ENCODE measurements at regions not wholly inside any gene's neighbourhood (a gene's known extent, or its start where the extent isn't known, plus 50 kb on each side); places are given as distances from the start of the nearest gene placed in this dataset.
"Not testable (repeated sequence)": the region's sequence is repeated elsewhere in the genome, so short reads cannot be mapped to it uniquely, and the experiment has no call there.

DNA sequence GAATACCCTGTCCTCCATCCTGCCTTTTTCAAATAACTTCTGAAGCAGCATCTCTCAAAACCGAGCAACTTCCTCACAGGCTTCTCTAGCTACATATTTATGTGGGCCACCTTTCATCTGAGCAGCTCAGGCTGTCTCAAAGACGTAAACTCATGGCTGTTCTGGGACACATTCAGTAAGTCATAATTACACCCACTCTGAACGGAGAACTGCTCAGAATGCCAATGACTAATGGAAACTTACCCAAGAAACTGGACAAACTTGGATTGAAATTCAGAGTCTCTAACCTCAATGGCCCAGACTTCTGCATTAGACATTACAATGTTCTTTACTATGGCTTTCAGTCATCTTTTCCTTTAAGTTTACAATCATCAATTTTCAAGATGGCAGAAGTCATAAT lies 145.2 kb downstream of the RAD51AP2 start:
- no peak for DNase-seq (ENCODE audit: extremely low read depth, low read depth, low spot score)

DNA sequence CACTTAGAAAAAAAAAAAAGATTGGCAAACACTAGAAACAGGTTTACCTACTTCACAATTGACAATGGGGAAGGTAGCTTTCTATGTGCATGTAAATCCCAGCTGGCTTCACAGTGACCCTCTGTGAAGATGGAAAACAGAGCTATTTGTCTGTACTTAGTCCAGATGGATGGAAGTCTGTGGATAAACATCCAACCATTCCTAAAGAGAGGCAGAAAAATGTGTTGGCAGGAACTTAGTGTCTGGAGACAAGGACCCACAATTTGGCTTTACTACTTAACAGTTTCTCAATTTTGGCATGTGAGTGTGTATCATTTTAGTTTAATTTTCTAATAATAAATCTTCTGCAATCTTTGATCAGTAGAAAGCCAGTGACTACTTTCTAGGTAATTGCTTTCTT lies 154.4 kb downstream of the RAD51AP2 start:
- no peak for DNase-seq (ENCODE audit: extremely low read depth, low read depth, low spot score)

DNA sequence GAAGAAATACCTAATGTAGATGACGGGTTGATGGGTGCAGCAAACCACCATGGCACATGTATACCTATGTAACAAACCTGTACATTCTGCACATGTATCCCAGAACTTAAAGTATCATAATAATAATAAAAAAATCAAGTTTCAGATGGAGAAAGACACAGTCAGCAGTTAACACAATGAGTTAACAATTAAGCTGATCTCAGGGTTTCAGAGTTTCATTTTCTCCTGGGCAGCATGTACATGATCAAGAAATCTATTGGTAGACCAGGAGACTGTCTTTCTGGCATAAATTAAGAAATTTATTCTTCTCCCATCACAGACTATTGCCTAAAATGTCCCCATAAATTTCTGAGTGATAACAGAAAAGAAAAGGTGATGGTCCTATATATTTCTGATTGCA lies 155.3 kb downstream of the RAD51AP2 start:
- no peak for DNase-seq (ENCODE audit: extremely low read depth, low read depth, low spot score)

DNA sequence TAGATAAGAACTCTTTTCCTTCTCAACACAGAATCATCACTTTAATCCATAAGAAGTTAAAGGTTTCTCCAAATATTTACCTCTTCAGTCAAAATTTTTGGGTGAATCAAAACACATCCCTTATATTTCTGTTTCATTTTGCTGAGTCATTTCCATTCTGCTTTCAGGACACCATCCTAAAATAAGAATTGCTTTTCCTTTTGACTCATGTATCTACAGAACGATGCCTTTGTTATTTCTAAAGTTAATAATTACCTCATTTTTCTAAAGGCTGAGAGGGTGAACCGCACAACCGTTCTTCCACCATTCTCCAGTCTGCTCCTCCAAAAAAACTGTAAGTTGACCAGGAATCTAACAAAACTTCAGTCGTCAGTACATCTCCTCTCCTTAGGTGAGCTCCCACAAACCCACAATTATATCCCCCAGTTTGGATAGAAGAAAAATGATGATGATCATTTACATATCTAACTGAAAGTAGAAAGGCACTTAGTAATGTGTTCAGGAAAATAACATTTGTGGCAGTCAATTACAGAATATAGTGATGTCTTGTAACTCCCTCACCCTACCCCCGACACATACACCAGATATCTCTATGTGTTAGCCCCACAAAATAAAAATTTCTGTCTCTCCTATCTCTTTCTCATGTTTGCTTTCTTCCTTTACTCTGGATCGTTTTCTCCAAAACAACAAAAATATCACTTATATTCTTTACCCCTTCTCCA lies 162.5 kb downstream of the RAD51AP2 start:
- DNase-seq (ENCODE audit: extremely low read depth, low read depth, low spot score), result no peak

DNA sequence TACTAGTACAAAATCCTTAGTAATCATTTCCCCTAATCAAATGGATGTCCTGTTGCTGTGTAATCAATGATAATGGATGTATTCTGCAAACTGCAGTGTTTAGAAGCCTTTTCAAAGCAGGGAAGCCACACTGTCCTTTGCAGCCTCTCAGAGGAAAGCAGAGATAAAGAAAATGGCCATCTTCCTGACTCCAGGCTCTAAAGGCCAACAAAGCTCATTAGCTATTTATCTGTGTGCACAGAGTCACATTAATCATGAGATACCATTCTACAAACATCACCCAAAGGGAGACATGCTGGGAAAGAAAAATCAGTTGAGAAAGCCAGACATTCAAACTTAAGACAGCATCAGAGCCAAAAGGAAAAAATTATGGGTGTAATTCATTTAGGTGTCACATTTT lies 165.0 kb downstream of the RAD51AP2 start:
- no peak for DNase-seq (ENCODE audit: extremely low read depth, low read depth, low spot score)

DNA sequence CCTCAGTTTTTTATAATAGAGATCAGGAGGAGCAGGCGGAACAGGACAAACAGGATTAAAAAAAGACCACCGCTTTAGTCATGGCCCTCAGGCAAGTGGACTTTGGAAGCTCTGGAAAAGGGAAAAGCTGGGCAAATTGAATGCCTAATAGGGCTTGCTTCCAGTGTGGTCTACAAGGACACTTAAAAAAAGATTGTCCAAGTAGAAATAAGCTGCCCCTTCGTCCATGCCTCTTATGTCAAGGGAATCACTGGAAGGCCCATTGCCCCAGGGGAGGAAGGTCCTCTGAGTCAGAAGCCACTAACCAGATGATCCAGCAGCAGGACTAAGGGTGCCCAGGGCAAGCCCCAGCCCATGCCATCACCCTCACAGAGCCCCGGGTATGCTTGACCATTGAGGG lies 175.5 kb downstream of the RAD51AP2 start:
- DNase-seq (ENCODE audit: extremely low read depth, low read depth, low spot score), result not testable (repeated sequence)

DNA sequence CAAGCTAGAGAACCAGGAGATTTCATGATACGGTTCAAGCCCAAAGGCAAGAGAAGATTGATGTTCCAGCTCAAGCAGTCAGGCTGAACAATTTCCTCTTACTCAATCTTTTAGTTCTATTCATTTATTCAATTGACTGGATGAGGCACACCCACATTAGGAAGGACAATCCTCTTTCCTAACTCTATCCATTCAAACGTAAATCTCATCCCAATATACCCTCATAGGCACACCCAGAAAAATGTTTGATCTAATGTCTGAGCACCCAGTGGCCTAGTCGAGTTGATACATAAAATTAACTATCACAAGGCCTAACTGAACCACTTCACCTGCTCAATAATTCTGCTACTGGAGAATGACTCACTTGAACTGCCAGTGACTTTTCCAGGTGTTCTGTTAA lies 180.7 kb downstream of the RAD51AP2 start:
- no peak for DNase-seq (ENCODE audit: extremely low read depth, low read depth, low spot score)

DNA sequence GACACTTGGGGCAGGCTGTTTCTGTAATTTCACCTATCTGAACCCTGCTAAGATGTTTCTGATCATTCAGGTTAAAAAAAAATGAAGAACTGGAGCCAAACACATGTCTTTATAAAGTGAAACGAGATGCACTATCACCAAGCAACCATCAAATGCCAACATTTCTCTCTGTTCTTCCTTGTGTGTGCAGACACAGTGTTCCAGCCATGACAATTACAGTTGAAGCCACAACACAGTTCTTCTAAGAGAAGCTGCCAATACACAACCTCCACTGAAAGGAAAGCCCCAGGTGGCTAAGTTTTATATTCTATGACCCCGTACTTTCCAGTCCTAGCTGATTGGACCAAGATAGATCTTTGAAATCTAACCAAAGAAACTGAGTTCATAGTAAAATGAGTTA lies 181.8 kb downstream of the RAD51AP2 start:
- DNase-seq (ENCODE audit: extremely low read depth, low read depth, low spot score), result no peak

DNA sequence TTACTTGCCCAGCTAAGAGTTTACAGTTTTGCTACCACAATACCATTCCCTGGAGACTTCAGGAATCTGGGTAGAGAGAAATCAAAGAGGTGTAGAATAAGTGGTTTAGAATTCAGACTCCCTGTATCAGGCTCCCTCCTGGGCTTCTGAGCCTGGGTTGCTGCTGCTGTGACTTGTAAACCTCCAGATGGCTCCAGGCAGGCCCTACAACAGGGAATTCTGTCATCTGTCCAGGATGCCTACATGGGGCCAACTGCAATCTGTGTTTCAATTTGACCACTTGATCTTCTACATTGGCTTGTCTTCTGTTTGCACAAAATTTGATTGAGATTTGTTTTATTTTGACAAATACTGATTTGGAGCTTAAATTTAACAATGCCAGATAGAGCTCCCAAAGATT lies 183.9 kb downstream of the RAD51AP2 start:
- no peak for DNase-seq (ENCODE audit: extremely low read depth, low read depth, low spot score)

DNA sequence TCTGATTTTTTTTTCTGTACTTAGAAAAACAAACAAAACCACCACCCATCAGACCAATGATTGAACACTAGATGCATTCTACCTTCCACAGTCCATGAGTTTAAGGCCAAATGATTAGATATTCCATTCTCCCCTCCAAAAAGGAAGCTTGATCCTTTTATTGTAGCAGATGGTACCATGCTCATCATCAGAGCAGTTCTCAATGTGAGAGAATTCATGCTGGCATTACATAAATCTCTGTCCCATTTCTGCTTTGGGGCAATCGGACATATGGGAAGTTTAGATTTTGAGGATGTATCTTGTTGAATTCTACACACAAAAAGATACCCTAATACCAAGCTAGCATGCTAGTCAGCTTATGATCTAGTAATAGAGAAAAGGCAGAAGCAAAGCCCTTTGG lies 186.6 kb downstream of the RAD51AP2 start:
- DNase-seq (ENCODE audit: extremely low read depth, low read depth, low spot score), result no peak

DNA sequence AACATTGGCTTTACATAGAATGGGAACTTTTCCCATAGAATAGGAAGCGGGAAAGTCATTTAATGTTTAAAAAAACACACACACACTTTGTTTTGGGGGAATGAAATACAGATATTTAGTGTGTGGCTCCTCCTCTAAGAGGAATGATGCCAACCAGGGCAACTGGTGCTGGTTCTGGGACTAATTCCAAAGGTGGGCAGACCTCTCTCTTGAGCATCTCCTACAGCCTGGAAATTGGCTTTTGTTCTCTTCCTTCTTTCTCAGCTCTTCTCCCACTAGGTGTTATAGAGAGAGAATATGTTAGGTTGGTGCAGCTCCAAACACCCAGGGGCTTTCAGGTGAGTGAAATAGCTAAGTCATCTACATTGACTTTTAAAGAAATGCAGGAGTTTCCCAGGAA lies 190.1 kb downstream of the RAD51AP2 start:
- DNase-seq (ENCODE audit: extremely low read depth, low read depth, low spot score), result no peak

DNA sequence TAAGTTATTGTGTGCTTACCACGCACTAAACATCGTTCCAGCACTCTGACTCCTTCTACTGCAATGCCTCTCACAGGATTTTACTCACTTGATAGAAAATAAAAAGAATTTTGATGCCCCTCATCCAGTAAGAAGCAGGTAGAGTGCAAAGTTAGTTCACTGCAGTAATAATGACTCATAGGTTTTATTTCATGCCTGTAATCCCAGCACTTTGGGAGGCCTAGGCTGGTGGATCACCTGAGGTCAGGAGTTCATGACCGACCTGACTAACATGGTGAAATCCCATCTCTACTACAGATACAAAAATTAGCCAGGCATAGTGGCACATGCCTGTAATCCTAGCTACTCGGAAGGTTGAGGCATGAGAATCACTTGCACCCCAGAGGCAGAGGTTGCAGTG lies 190.6 kb downstream of the RAD51AP2 start:
- no peak for DNase-seq (ENCODE audit: extremely low read depth, low read depth, low spot score)

DNA sequence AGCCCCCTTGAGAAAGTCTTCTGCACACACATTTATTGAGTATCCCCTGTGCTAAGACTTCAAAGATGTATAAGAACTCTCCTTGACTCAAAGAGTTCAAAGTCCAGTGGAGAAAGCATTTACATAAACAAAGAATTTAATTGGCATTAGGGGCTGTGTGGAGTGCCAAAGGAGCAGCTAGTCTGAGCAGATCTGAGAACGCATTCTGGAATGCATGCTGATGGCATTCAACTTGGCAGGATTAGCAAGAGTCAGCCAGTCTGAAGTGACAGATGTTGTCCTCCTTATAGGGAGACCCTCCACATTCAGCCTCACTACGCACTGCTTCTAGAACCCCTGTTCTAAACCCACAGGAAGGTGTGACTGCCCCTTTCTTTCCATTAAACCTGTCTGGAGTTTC lies 191.5 kb downstream of the RAD51AP2 start:
- DNase-seq (ENCODE audit: extremely low read depth, low read depth, low spot score), result no peak

DNA sequence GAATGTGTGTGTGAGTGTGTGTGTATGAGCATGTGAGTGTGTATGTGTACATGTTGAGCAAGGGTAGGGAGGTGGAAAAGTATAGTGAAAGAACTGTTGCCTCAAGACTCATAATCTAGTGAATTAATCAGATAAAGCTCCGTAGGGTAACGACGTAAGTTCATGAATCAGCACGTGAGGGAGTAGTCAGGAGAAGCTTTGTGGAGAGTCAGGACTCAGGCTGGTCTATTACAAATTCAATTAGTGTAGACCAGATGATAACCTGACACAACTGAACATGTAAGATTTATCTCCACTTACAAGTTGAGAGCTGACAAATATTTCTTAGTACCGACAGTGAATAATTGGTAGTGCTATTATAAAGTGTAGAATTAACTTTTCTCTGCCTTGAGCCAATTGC lies 194.5 kb downstream of the RAD51AP2 start:
- DNase-seq (ENCODE audit: extremely low read depth, low read depth, low spot score), result no peak

DNA sequence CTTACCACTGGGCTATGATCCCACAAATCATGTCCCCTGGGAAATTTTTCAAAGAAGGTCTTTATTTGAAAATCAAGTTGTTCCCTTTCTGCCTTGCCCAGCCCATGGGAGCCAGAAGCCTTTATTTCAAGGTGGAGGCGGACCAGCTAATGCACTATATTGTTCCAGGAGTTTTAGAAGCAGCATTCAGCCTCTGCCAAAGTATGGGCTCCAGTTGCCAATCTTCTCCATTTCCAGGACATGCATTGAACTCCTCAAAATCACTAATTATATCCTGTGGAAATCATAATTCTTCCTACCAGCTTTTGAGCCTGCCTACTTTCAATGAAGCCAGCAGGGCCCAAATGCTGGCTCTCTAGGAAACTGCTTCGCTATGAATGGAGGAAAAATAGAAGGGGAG lies 195.8 kb downstream of the RAD51AP2 start:
- no peak for DNase-seq (ENCODE audit: extremely low read depth, low read depth, low spot score)

DNA sequence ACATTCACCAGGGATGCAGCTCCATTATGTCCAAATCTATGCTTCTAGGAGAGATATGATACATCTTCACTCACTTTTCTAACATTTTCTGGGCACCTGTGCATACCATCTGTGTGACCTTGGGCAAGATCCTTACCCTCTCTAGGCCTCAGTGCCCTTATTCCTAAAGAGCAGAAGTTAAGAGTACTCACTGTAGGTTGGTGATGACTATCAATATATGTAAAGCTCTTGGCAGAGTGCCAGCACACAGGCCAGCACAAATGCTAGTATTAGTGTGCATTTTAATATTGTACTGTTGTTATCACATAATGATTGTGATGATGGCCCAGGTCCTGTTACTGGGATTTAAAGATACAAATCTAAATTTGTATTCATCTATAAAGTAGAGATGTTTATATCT lies 199.2 kb downstream of the RAD51AP2 start:
- no peak for DNase-seq (ENCODE audit: extremely low read depth, low read depth, low spot score)

DNA sequence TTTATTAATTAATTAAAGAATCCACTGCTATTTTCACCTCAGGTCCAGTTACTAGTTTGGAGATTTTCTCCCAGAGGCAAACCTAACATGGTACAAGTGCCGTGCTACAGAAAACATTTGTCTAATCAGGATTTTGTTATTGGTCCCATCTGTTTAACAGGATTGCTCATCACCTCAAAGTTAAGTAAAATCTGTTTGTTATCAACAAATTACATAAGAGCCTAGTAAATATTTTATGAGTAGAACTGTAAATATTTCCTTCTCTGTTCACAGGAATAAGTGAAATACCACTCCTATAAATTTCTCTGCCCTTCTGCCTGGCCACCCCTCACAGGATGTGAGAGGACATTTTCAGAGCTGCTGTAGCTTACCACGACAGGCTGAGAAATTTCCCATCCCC lies 200.2 kb downstream of the RAD51AP2 start:
- no peak for DNase-seq (ENCODE audit: extremely low read depth, low read depth, low spot score)

DNA sequence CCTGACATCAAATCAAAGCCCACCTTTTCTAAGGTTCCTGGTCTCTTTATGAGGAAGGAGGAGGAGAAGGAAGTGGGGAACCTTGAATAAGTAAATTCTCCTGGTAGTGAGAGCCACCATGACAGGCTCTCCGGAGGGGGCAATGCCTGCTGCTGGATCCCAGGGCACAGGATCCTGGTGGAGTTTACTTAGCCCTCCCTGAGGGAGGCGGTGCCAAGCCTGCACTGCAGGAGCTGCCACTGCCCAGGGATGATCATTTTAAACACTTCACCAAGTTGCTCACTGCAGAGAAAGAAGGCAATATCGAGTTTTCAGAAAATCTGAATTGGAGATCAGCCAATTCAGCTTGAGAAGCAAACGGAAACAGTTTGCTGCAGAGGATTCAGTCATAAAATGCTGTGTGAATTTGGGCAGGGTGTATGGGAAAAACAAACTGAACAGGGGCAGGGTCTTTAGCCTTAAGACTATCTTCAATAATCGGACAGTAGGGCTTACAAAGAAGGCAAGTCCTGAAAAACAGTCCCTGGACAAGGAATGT lies 200.7 kb downstream of the RAD51AP2 start:
- no peak for DNase-seq (ENCODE audit: extremely low read depth, low read depth, low spot score)

DNA sequence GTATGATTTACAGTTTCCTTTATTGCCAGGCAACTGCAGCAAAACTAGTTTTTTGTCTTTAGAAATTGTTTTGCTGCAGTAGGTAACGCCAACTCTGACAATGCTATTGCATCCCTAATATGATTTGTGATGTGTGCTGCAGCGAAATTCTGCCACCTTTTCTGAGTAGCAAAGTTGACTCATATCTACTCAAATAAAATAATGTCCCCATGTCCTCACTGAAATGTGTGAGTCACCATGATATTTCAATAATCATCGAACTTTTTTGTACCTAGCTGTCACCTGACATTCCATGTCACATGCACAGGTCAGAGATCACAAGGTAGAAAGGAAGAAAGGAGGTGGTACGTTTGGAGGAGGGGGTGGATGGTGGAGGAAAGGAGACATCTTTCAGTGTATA lies 205.0 kb downstream of the RAD51AP2 start:
- DNase-seq (ENCODE audit: extremely low read depth, low read depth, low spot score), result no peak

DNA sequence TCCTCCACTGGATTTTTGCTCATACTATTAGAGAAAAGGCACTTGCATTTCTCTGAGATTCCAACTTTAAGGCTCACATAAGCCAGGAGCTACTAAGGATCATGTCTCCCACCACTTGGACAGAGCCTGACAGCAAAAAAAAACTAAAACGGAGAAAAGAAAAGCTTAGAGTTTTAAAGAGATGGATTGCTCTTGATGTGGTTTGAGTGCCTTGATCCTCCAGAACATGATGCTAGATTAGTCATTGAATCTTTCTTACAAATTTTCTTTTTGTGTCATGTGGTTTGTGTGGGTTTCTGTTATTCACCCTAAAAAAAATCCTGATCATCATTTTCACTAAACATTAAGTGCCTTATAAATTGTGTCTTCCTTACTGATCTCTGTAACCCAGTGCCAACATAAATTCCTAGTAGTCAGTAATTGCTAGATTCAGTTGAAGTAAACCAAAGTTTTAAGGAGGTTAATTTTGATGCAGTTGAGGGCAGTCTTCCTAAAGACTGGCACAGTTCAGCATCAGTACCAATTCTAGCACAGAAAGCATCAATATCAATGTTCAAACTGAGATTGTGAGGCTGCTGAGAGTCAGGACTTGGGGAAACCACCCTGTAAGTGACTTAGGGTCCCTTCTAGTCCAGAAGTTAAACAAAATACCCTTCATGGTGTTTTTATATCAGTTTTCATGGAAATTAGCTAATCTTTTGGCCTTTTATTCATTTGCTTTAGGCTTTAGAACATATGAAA lies 206.3 kb downstream of the RAD51AP2 start:
- no peak for DNase-seq (ENCODE audit: extremely low read depth, low read depth, low spot score)

DNA sequence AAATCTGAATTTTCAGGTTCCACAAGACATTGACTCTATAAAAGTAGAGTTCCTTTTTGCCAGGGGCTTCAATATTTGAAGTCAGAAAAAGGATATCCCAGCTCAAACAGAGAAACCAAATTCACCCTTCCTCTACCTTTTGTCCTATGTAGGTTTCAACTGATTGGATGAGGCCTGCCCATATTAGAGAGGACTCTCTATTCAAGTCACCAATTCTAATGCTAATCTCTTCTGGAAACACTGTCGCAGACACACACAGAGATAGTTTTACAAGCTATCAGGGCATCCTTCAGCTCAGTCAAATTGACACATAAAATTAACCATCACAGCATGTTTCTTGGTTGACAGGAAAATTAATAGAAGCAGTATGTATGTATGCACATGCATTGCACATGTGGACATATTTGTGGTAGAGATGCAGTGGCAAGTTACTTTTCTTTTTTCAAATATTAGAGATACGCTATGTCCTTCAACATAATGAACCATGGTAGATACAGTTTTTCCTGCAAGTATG lies 207.1 kb downstream of the RAD51AP2 start:
- no peak for DNase-seq (ENCODE audit: extremely low read depth, low read depth, low spot score)

DNA sequence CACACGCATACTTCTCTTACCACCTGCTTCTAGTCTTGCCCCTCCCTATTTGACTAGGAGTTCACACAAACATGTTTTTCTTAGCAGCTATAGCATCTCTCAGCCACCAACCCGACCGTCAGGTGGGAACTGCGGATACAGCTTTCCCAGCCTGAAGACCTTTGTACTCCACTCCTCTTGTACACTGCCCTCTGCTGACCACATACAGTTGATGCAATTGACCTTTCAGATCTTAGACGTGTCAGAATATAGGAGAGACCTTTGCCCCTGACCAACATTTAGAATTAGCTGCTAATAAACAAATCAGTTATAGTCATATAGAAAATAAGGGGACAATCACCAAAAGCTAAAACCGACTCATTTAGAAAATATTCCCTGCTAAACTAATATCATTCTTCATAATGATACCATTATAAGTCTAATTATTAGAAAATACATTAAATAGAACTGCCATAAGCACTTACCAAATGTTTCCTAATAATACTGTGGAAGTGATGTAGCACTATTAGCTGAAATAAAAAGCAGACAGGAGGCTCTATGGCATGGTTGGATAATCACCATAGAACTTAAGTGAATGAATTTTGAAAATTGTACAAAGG lies 208.4 kb downstream of the RAD51AP2 start:
- DNase-seq (ENCODE audit: extremely low read depth, low read depth, low spot score), result peak; percentile 20
